ENCODE measurements at regions not wholly inside any gene's neighbourhood (a gene's known extent, or its start where the extent isn't known, plus 50 kb on each side); places are given as distances from the start of the nearest gene placed in this dataset.

- Histone ChIP-seq H4K20me1 (ENCODE audit: insufficient read depth, low read length) (no peaks in the 10 kb centered on the region), H3K4me1 (ENCODE audit: insufficient read depth, low read length) (no peaks in the 10 kb centered on the region), H3K27me3 (ENCODE audit: insufficient read depth, low read length, poor library complexity) (no peaks in the 10 kb centered on the region), H3K36me3 (ENCODE audit: insufficient read depth, low read length) (no peaks in the 10 kb centered on the region), H3K79me2 (ENCODE audit: insufficient read depth, low read length) (no peaks in the 10 kb centered on the region), H3K4me2 (ENCODE audit: insufficient read depth, low read length) (no peak overlapping the region), H3K9ac (ENCODE audit: low read depth, low read length) (no peak overlapping the region), H3K27ac (ENCODE audit: low read length) (no peak overlapping the region), H3K4me3 (ENCODE audit: low read depth in 1 of 2, low read length in 2 of 2) (no peak overlapping the region), H3K9me3 (ENCODE audit: insufficient read depth, low read length, severe bottlenecking) (no peaks in the 10 kb centered on the region), H2AFZ (ENCODE audit: low read depth, low read length) (no peak overlapping the region)
- ATAC-seq (ENCODE audit: insufficient read depth, low read depth) (no peak), DNase-seq (no peak)
- TF ChIP-seq, protein P1, sequence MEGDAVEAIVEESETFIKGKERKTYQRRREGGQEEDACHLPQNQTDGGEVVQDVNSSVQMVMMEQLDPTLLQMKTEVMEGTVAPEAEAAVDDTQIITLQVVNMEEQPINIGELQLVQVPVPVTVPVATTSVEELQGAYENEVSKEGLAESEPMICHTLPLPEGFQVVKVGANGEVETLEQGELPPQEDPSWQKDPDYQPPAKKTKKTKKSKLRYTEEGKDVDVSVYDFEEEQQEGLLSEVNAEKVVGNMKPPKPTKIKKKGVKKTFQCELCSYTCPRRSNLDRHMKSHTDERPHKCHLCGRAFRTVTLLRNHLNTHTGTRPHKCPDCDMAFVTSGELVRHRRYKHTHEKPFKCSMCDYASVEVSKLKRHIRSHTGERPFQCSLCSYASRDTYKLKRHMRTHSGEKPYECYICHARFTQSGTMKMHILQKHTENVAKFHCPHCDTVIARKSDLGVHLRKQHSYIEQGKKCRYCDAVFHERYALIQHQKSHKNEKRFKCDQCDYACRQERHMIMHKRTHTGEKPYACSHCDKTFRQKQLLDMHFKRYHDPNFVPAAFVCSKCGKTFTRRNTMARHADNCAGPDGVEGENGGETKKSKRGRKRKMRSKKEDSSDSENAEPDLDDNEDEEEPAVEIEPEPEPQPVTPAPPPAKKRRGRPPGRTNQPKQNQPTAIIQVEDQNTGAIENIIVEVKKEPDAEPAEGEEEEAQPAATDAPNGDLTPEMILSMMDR (IDR thresholded peaks at IDR 0.05; ENCODE audit: borderline replicate concordance, extremely low read depth, low read length, poor library complexity, severe bottlenecking) = no peak
- no peak for TF ChIP-seq EZH2 (IDR thresholded peaks at IDR 0.05; ENCODE audit: borderline replicate concordance, low read depth, low read length, severe bottlenecking)
These were observed 333.3 kb downstream of the MRPL39 start for GRCh38 chr21:25273959-25274358.

DNA sequence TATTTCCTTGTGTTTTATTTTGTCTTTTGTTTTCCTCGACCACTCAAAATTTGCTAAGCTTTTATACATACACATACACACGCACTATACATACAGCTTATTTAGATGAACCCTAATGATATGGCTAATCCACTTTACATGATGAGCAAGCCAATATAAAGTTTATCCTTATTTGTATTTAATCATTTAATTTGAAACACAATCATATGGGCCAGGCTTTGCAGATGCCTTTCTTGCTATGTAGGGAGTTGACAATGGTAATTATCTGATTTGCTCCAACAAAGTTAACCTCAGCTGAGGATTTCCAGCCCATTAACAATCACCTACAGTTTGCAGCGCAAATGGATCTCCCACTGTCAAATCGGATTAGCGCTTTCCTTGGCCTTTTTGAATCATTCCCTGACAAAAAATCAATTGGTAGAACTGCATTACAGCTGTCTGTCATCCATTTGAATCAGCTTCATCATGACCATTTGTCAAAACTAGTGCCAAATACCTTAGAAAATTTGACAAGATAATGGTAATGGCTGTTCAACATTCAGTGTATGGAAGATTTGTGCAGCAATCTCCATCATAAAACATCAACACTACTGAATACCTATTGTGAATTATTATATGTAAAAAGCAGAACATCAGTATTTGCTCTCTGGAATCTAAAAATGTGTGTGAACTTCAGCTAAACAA, 352.6 kb downstream of the MRPL39 start:
- Histone ChIP-seq H3K79me2 (ENCODE audit: insufficient read depth, low read length) (no peaks in the 10 kb centered on the region), H4K20me1 (ENCODE audit: insufficient read depth, low read length) (no peaks in the 10 kb centered on the region), H3K4me3 (ENCODE audit: low read depth in 1 of 2, low read length in 2 of 2) (no peak overlapping the region), H3K36me3 (ENCODE audit: insufficient read depth, low read length) (no peaks in the 10 kb centered on the region), H3K9me3 (ENCODE audit: insufficient read depth, low read length, severe bottlenecking) (no peaks in the 10 kb centered on the region), H3K4me2 (ENCODE audit: insufficient read depth, low read length) (no peak overlapping the region), H3K4me1 (ENCODE audit: insufficient read depth, low read length) (no peaks in the 10 kb centered on the region), H3K27ac (ENCODE audit: low read length) (no peak overlapping the region), H3K9ac (ENCODE audit: low read depth, low read length) (no peak overlapping the region), H2AFZ (ENCODE audit: low read depth, low read length) (no peak overlapping the region), H3K27me3 (ENCODE audit: insufficient read depth, low read length, poor library complexity) (no peaks in the 10 kb centered on the region)
- ATAC-seq (ENCODE audit: insufficient read depth, low read depth) = no peak
- no peak for DNase-seq
- TF ChIP-seq, protein P1 (IDR thresholded peaks at IDR 0.05; ENCODE audit: borderline replicate concordance, extremely low read depth, low read length, poor library complexity, severe bottlenecking) = no peak
- TF ChIP-seq EZH2 (IDR thresholded peaks at IDR 0.05; ENCODE audit: borderline replicate concordance, low read depth, low read length, severe bottlenecking) = no peak

DNA sequence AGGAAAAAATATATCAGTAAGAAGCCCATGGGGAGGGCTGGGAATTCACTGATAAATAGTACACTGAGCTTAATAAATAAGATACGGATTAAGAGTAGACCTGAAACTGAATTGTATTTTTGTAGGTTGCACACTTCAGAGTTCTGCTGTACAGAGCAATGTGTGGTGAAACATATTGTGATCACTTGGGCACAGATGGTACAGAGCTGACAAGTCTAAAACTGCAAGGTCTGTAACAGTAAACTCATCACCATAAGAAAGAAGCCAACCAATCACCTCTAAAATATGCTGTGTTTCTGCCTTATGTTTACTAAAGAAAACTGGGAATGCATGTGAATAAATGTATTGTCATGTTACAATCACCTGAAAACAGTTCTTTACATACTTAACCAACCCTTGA, 360.7 kb downstream of the MRPL39 start:
- no peak for TF ChIP-seq EZH2 (IDR thresholded peaks at IDR 0.05; ENCODE audit: borderline replicate concordance, low read depth, low read length, severe bottlenecking)
- TF ChIP-seq, protein P1 (IDR thresholded peaks at IDR 0.05; ENCODE audit: borderline replicate concordance, extremely low read depth, low read length, poor library complexity, severe bottlenecking) = no peak
- H3K4me3 ChIP-seq (ENCODE audit: low read depth in 1 of 2, low read length in 2 of 2) = no peak overlapping the region
- ATAC-seq (ENCODE audit: insufficient read depth, low read depth) = no peak
- no peaks in the 10 kb centered on the region for H3K9me3 ChIP-seq (ENCODE audit: insufficient read depth, low read length, severe bottlenecking)
- H3K27ac ChIP-seq (ENCODE audit: low read length) = no peak overlapping the region
- no peak overlapping the region for H3K9ac ChIP-seq (ENCODE audit: low read depth, low read length)
- no peak for DNase-seq
- no peaks in the 10 kb centered on the region for H3K36me3 ChIP-seq (ENCODE audit: insufficient read depth, low read length)
- no peaks in the 10 kb centered on the region for H3K79me2 ChIP-seq (ENCODE audit: insufficient read depth, low read length)
- H2AFZ ChIP-seq (ENCODE audit: low read depth, low read length) = no peak overlapping the region
- H4K20me1 ChIP-seq (ENCODE audit: insufficient read depth, low read length) = no peaks in the 10 kb centered on the region
- no peaks in the 10 kb centered on the region for H3K27me3 ChIP-seq (ENCODE audit: insufficient read depth, low read length, poor library complexity)
- H3K4me2 ChIP-seq (ENCODE audit: insufficient read depth, low read length) = no peak overlapping the region
- no peaks in the 10 kb centered on the region for H3K4me1 ChIP-seq (ENCODE audit: insufficient read depth, low read length)

All from DND-41 (cell line).